Bronchial epithelial cell (primary cell): ENCODE measurements at regions not wholly inside any gene's neighbourhood (a gene's known extent, or its start where the extent isn't known, plus 50 kb on each side); places are given as distances from the start of the nearest gene placed in this dataset.

Experiments
- DNase-seq: peaks from one replicate; pipeline ENCODE4 v3.0.0-alpha.2; 2010; ENCODE audit warnings: low read depth
- FAIRE-seq: peaks from 2 replicates; lab custom pipeline; 2011; peaks lifted over from hg19 to GRCh38; lab: Jason Lieb, UNC
- H3K27me3 ChIP-seq: 2 replicates; pipeline ENCODE4 v1.5.1; 2011; ENCODE audit warnings: low read length; ENCODE audit not compliant: control insufficient read depth, insufficient read depth
- H3K36me3 ChIP-seq: 2 replicates; pipeline ENCODE4 v1.5.1; 2011; ENCODE audit warnings: low read length; ENCODE audit not compliant: control insufficient read depth, insufficient read depth
- H3K4me3 ChIP-seq: 2 replicates; pipeline ENCODE4 v1.5.1; 2011; ENCODE audit warnings: mild to moderate bottlenecking, low read depth, low read length, control low read depth
- TF ChIP-seq, protein P1 (sequence below): IDR thresholded peaks from 2 replicates; pipeline ENCODE4 v1.5.1; 2011; ENCODE audit warnings: mild to moderate bottlenecking, moderate library complexity, low read length, control low read depth, inconsistent platforms; ENCODE audit not compliant: insufficient read depth, severe bottlenecking

- FAIRE-seq (no peak), DNase-seq (no peak)
- Histone ChIP-seq H3K27me3 (no peaks in the 10 kb centered on the region), H3K36me3 (no peaks in the 10 kb centered on the region), H3K4me3 (no peak overlapping the region)
- TF ChIP-seq, protein P1, sequence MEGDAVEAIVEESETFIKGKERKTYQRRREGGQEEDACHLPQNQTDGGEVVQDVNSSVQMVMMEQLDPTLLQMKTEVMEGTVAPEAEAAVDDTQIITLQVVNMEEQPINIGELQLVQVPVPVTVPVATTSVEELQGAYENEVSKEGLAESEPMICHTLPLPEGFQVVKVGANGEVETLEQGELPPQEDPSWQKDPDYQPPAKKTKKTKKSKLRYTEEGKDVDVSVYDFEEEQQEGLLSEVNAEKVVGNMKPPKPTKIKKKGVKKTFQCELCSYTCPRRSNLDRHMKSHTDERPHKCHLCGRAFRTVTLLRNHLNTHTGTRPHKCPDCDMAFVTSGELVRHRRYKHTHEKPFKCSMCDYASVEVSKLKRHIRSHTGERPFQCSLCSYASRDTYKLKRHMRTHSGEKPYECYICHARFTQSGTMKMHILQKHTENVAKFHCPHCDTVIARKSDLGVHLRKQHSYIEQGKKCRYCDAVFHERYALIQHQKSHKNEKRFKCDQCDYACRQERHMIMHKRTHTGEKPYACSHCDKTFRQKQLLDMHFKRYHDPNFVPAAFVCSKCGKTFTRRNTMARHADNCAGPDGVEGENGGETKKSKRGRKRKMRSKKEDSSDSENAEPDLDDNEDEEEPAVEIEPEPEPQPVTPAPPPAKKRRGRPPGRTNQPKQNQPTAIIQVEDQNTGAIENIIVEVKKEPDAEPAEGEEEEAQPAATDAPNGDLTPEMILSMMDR, result no peak
Observed at GRCh38 chr6:1125297-1125696, 186.6 kb upstream of the FOXQ1 start.

DNA sequence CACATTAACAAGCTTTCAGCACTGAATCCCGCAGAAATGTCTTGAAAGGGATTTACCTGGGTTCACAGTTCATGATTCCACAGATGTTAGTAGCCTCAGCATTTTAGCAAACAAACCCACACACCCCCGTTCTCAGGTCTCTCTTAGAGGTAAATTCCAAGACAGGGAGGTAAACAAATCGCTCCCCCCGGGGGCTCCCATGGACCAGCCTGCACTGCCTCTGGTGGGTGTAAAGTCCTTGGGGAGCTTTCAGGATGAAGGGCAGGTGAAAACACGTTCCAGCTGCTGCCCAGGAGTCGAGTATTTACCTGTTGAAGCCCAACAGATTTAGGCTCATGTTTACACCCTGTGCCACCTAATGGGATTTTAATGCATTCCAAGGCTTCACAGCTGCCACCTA, 187.0 kb upstream of the FOXQ1 start:
- no peaks in the 10 kb centered on the region for H3K27me3 ChIP-seq
- H3K4me3 ChIP-seq, result no peak overlapping the region
- TF ChIP-seq, protein P1, result no peak
- FAIRE-seq (no peak), DNase-seq (peak; percentile 71)
- H3K36me3 ChIP-seq, result no peaks in the 10 kb centered on the region

GRCh38 chr6:1123386-1124375, 188.2 kb upstream of the FOXQ1 start:
- TF ChIP-seq, protein P1, result no peak
- H3K4me3 ChIP-seq, result no peak overlapping the region
- H3K27me3 ChIP-seq, result no peaks in the 10 kb centered on the region
- no peaks in the 10 kb centered on the region for H3K36me3 ChIP-seq
- DNase-seq (no peak), FAIRE-seq (no peak)

DNA sequence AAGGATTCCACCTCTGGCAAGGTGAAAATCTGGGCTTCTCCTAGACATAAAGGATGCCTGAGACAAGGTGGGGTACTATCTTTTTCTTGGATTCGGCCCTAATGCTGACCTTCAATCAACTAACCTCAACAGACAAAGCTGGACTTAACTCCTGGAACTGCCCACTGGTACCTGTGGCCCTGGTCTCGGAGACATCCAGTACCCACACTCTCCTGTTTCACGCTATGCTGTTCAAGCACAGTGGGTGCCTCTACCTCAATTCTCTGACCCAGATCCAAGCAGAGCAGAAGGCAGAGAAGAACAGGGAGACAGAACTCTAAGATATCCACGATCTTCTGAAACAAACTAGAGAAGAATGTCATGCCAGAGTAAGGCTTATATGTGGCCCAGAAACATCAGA, 189.8 kb upstream of the FOXQ1 start:
- TF ChIP-seq, protein P1, result no peak
- Histone ChIP-seq H3K27me3 (no peaks in the 10 kb centered on the region), H3K36me3 (no peaks in the 10 kb centered on the region), H3K4me3 (no peak overlapping the region)
- FAIRE-seq (peak; percentile 43), DNase-seq (no peak)

GRCh38 chr6:1118287-1118647, 193.6 kb upstream of the FOXQ1 start:
- Histone ChIP-seq H3K27me3 (no peaks in the 10 kb centered on the region), H3K36me3 (no peaks in the 10 kb centered on the region), H3K4me3 (no peak overlapping the region)
- FAIRE-seq (no peak), DNase-seq (no peak)
- TF ChIP-seq, protein P1, result no peak
